ENCODE measurements at regions not wholly inside any gene's neighbourhood (a gene's known extent, or its start where the extent isn't known, plus 50 kb on each side); places are given as distances from the start of the nearest gene placed in this dataset.

DNA sequence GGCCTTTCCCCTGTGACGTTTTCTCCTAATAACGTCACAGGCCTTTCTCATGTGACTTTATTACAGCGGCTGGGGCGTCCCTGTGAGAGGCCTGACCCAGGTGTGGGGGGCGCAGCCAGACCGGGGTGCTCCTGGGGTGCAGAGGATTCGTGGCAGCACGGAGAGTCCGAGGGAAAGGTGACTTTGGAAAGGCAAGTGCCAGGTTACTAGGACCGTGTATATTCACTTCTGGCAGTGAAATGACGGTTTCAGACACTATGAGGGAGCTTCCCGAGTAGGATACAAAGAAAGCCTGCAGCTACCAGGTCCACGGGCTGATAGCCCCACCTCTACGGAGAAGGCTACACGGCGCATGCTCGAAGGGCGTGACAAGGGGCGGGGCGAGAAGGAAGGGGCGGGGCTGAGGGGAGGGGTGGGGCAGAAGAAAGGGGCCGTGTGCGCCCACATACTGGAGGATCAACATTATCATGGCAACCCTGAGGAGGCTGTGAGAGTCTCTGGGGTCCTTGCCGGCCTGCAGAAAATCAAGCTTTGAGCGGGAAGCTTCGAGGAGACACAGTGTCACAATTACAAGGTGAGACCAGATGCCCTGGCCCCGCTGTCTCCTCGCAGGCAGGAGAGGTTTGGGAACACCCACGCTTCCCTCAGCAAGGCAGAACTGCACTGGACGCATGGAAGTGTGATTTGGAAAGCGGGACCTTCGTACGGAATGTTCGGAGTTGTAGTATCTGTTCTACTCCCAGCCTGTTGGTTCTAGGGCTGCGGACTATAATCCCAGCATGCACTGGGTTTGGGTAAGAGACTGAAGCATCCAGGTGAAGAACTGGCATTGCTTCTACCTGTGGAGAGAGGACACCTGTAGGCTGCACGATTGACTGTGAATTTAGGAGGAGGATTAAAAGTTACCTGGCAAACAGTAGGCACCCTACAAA is 54.4 kb upstream of the ZNF337 start:
- no peaks in the 10 kb centered on the region for H4K20me1 ChIP-seq (ENCODE audit: insufficient read depth, low read length)
- peak overlapping the region; percentile 97 for H3K4me2 ChIP-seq (ENCODE audit: low read depth, low read length)
- H3K79me2 ChIP-seq (ENCODE audit: low read length) = no peaks in the 10 kb centered on the region
- H3K27ac ChIP-seq (ENCODE audit: low read length) = no peak overlapping the region; the same call in 1 of the 2 replicates
- H3K27me3 ChIP-seq (replicated peaks; ENCODE audit: insufficient read depth, low read length) = no peaks in the 10 kb centered on the region
- H3K9me2 ChIP-seq (replicated peaks; ENCODE audit: insufficient read depth, low read length) = no peaks in the 10 kb centered on the region
- H3K4me3 ChIP-seq (ENCODE audit: low read length) = peak overlapping the region; percentile 70
- H3K9me3 ChIP-seq (replicated peaks; ENCODE audit: insufficient read depth, low read length) = no peaks in the 10 kb centered on the region
- H3K9ac ChIP-seq (ENCODE audit: low read length) = peak overlapping the region; percentile 69; the same call in 1 of the 2 replicates
- H3K4me1 ChIP-seq (ENCODE audit: low read length) = no peaks in the 10 kb centered on the region
- peak; percentile 53 for DNase-seq
- H3K36me3 ChIP-seq (replicated peaks; ENCODE audit: insufficient read depth, low read length) = no peaks in the 10 kb centered on the region
- H3F3A ChIP-seq (ENCODE audit: insufficient read depth, low read length) = no peaks in the 10 kb centered on the region
- H2AFZ ChIP-seq (ENCODE audit: low read length) = peak overlapping the region; percentile 100
- TF ChIP-seq EZH2phosphoT487 (IDR thresholded peaks at IDR 0.05; ENCODE audit: low read length) = no peak
- TF ChIP-seq, protein P1, sequence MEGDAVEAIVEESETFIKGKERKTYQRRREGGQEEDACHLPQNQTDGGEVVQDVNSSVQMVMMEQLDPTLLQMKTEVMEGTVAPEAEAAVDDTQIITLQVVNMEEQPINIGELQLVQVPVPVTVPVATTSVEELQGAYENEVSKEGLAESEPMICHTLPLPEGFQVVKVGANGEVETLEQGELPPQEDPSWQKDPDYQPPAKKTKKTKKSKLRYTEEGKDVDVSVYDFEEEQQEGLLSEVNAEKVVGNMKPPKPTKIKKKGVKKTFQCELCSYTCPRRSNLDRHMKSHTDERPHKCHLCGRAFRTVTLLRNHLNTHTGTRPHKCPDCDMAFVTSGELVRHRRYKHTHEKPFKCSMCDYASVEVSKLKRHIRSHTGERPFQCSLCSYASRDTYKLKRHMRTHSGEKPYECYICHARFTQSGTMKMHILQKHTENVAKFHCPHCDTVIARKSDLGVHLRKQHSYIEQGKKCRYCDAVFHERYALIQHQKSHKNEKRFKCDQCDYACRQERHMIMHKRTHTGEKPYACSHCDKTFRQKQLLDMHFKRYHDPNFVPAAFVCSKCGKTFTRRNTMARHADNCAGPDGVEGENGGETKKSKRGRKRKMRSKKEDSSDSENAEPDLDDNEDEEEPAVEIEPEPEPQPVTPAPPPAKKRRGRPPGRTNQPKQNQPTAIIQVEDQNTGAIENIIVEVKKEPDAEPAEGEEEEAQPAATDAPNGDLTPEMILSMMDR (IDR thresholded peaks at IDR 0.05; ENCODE audit: low read length) = no peak
- TF ChIP-seq EZH2 (optimal IDR thresholded peaks at IDR 0.05; ENCODE audit: low read depth, low read length) = no peak

DNA sequence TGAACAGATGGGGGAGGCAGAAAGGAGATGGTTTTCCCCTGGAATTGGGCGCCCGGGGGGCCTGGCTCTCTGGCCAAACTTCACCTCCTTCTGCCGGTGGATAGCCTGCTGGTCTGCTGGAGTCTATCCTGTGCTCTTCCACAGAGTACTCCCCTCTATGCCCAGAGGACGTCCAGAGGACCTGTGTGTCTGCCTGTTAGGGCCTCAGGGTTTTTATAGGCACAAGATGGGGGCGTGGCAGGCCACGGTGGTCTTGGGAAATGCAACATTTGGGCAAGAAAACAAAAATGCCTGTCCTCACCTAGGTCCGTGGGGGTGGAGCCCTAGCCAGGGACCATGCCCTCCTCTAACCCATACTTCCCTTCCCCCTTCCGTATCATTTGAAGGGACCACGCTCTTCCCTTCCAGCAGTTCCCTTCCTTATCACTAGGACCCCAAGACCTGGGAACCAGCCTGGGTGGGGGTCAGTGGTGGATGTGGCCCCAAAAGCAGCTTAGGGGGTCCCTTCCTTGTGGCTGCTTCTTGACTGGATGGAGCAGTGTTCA is 53.6 kb upstream of the ZNF337 start:
- Histone ChIP-seq H2AFZ (ENCODE audit: low read length) (peak overlapping the region; percentile 100), H3K4me2 (ENCODE audit: low read depth, low read length) (peak overlapping the region; percentile 97), H3K9me3 (replicated peaks; ENCODE audit: insufficient read depth, low read length) (no peaks in the 10 kb centered on the region)

DNA sequence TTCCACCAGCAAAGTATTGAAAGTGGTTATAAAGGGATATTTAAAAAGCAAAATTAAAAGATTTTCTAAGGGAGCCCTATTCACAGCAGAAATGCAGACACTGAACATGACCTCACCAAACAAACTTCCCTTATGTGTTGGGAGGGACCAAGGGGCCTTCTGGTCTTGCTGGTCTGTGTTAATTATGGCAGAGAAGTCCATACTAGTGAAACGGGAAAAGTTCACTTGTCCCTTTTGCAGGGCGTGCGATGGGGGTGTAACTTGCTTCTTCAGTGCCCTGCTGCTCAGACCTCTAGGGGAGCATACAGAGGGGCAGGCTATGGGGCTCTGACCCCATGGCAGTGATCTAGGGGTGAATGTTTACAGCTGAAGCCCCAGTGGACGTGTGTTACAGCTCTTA is 53.0 kb upstream of the ZNF337 start:
- Histone ChIP-seq H3K27me3 (replicated peaks; ENCODE audit: insufficient read depth, low read length) (no peaks in the 10 kb centered on the region), H3K9me2 (replicated peaks; ENCODE audit: insufficient read depth, low read length) (no peaks in the 10 kb centered on the region), H3K9me3 (replicated peaks; ENCODE audit: insufficient read depth, low read length) (no peaks in the 10 kb centered on the region), H3K4me3 (ENCODE audit: low read length) (no peak overlapping the region), H4K20me1 (ENCODE audit: insufficient read depth, low read length) (no peaks in the 10 kb centered on the region), H2AFZ (ENCODE audit: low read length) (no peak overlapping the region), H3K4me2 (ENCODE audit: low read depth, low read length) (no peak overlapping the region), H3K9ac (ENCODE audit: low read length) (no peak overlapping the region), H3K4me1 (ENCODE audit: low read length) (no peaks in the 10 kb centered on the region), H3K36me3 (replicated peaks; ENCODE audit: insufficient read depth, low read length) (no peaks in the 10 kb centered on the region), H3K27ac (ENCODE audit: low read length) (no peak overlapping the region), H3F3A (ENCODE audit: insufficient read depth, low read length) (no peaks in the 10 kb centered on the region), H3K79me2 (ENCODE audit: low read length) (no peaks in the 10 kb centered on the region)
- no peak for TF ChIP-seq EZH2phosphoT487 (IDR thresholded peaks at IDR 0.05; ENCODE audit: low read length)
- no peak for TF ChIP-seq EZH2 (optimal IDR thresholded peaks at IDR 0.05; ENCODE audit: low read depth, low read length)
- TF ChIP-seq, protein P1 (IDR thresholded peaks at IDR 0.05; ENCODE audit: low read length) = no peak
- no peak for DNase-seq

More for the DNA sequence above, 53.6 kb upstream of the ZNF337 start:
- Histone ChIP-seq H3K9me2 (replicated peaks; ENCODE audit: insufficient read depth, low read length) (no peaks in the 10 kb centered on the region), H4K20me1 (ENCODE audit: insufficient read depth, low read length) (no peaks in the 10 kb centered on the region), H3F3A (ENCODE audit: insufficient read depth, low read length) (no peaks in the 10 kb centered on the region), H3K4me3 (ENCODE audit: low read length) (peak overlapping the region; percentile 70), H3K36me3 (replicated peaks; ENCODE audit: insufficient read depth, low read length) (no peaks in the 10 kb centered on the region), H3K27me3 (replicated peaks; ENCODE audit: insufficient read depth, low read length) (no peaks in the 10 kb centered on the region), H3K4me1 (ENCODE audit: low read length) (no peaks in the 10 kb centered on the region), H3K27ac (ENCODE audit: low read length) (no peak overlapping the region), H3K9ac (ENCODE audit: low read length) (peak overlapping the region; percentile 69; the same call in 1 of the 2 replicates), H3K79me2 (ENCODE audit: low read length) (no peaks in the 10 kb centered on the region)
- no peak for DNase-seq
- TF ChIP-seq, protein P1 (IDR thresholded peaks at IDR 0.05; ENCODE audit: low read length) = no peak

Measured in MM.1S (cell line).